GM12872 (cell line): ENCODE measurements at regions not wholly inside any gene's neighbourhood (a gene's known extent, or its start where the extent isn't known, plus 50 kb on each side); places are given as distances from the start of the nearest gene placed in this dataset.

Source experiments
- TF ChIP-seq, protein P1 (sequence below): IDR thresholded peaks from 3 replicates; pipeline ENCODE4 v1.5.1; 2011; ENCODE audit warnings: low read depth, mild to moderate bottlenecking, low read length, moderate library complexity; ENCODE audit not compliant: insufficient read depth

DNA sequence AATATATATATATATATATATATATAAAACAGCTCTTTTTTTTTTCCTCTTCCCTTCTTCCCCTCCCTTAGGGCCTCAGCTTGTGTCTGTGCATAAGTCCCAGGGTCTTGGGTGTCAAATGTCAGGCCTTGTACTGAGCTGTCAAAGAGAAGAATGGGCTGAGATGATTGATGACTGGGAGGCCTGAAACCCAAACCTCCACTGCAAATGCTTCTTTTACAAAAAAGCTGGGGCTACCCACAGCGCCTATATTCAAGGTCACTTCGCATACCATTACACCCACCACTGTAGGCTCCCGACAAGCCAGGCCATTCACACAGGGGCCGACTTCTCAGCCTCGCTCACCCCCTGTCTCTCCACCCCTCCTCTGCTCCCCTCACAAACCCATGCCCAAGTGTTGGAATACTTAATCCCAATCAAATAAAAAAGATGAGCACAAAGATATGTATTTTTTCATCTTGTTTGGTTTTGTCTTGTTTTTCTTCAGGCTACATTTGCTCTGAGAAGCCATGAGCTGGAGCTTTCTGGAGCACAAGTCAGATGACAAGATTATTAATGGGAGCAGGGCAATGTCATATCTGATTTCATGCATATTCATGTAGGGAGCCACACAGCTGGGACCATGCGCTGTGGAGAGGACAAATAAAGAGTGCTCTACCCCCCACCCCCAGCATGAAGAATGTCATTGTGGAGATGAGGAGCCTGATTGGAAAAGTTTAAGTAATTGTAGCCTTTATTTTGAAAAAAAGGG lies 614.4 kb upstream of the NR2F2 start:
- TF ChIP-seq, protein P1, sequence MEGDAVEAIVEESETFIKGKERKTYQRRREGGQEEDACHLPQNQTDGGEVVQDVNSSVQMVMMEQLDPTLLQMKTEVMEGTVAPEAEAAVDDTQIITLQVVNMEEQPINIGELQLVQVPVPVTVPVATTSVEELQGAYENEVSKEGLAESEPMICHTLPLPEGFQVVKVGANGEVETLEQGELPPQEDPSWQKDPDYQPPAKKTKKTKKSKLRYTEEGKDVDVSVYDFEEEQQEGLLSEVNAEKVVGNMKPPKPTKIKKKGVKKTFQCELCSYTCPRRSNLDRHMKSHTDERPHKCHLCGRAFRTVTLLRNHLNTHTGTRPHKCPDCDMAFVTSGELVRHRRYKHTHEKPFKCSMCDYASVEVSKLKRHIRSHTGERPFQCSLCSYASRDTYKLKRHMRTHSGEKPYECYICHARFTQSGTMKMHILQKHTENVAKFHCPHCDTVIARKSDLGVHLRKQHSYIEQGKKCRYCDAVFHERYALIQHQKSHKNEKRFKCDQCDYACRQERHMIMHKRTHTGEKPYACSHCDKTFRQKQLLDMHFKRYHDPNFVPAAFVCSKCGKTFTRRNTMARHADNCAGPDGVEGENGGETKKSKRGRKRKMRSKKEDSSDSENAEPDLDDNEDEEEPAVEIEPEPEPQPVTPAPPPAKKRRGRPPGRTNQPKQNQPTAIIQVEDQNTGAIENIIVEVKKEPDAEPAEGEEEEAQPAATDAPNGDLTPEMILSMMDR: no peak

DNA sequence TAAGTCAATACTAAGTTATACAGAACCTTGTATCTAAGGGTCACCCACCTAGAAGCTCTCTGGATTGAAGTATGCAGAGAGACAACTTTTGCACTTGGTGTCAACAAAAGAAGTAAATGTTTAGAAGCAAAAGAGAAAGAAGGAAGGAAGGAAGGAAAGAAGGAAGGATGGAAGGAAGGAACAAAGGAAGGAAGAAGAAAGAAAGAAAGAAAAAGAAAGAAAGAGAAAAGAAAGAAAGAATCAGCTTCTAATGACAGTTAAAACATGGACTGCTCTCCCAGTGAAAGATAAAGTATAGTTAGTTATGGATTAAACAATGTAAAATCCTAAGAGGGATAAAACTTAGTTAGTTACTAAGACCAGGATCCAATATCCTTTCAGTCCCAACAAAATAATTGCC lies 613.8 kb upstream of the NR2F2 start:
- TF ChIP-seq, protein P1: no peak

DNA sequence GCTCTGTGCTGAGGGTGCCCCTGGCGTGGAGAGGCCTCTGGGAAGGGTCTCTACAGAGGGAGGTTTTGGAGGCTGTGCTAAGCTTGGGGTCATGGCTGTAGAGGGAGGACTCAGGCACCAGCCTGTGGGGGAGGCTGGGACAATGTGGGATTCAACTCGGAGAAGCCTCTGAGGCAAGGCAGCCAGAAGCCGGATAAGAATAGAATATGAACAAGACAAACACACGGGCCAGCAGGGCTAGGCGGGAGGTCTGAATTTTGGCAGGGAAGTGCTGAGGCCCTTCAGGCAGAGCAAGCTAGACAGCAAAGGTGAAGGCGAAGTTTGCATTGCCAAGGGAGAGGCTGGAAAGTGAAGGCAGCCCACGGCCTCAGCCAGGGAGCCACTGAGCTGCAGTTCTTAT lies 612.1 kb upstream of the NR2F2 start:
- TF ChIP-seq, protein P1: no peak

DNA sequence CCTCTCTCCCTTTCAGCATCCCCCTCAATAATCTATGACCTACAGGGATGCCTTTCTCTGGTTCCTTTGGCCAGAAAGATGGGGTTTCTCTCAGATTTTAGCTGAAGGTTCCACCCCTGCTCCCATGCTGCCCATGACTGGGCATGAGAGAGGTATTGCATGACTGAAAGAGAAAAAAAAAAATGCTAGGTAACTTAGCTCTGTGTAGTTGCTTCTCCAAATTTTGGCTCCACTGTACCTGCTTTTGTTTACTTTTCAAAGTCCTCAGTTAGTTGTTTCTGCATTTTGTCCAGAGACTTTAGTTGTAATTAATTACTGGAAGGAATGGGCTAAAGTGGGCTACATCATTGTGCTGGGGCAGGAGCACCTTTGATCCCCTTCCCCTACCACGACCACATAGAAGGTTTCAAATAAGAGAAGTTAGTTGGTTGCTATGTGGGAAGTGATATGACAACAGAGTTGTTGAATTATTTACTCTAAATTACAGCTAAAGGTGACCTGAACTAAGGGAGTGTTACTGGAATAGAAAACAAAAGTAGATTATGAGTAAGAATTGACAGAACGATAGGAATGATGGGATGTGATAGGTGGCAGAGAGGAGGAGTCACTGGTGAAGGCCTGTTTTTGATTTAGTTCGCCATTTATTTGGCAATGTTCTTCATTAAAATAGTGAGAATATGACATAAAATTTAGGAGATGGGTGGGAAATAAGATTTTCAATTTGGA lies 605.4 kb upstream of the NR2F2 start:
- TF ChIP-seq, protein P1: no peak

DNA sequence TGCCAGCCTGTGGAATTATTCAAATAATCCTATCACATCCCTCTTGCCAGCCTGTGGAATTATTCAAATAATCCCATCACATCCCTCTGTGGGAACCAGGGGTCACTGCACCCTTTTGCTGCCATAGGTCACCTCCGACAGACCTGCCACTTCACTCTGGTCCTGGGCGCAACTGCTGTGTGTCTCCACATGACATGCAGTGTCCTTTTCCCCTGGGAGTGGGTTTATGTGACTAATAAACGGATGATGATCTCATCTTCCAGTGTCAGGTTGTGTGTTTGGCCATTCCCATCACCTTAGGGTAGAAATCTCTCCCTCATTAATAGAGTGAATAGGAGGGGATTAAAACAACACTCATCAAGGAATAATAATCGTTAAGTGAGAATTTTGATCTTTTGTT lies 603.6 kb upstream of the NR2F2 start:
- TF ChIP-seq, protein P1: no peak

DNA sequence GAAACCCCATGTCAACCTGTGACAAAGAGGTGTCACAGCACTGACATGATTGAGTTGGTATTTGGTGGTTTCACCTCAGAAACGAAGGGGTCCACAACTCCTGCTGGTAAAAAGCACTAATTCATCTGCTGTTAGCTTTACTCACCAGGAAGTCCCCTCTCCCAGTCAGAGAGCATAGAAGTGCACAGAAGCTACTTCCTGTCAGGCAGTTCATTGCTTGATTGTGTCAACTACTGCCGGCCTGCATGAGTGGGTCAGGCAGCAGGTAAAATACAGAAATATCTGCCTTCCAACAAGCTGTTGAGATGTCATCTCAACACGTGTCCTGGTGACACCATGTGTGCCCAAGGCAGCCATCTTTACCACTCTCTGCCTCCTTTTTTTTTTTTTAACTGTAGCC lies 596.6 kb upstream of the NR2F2 start:
- TF ChIP-seq, protein P1: no peak

DNA sequence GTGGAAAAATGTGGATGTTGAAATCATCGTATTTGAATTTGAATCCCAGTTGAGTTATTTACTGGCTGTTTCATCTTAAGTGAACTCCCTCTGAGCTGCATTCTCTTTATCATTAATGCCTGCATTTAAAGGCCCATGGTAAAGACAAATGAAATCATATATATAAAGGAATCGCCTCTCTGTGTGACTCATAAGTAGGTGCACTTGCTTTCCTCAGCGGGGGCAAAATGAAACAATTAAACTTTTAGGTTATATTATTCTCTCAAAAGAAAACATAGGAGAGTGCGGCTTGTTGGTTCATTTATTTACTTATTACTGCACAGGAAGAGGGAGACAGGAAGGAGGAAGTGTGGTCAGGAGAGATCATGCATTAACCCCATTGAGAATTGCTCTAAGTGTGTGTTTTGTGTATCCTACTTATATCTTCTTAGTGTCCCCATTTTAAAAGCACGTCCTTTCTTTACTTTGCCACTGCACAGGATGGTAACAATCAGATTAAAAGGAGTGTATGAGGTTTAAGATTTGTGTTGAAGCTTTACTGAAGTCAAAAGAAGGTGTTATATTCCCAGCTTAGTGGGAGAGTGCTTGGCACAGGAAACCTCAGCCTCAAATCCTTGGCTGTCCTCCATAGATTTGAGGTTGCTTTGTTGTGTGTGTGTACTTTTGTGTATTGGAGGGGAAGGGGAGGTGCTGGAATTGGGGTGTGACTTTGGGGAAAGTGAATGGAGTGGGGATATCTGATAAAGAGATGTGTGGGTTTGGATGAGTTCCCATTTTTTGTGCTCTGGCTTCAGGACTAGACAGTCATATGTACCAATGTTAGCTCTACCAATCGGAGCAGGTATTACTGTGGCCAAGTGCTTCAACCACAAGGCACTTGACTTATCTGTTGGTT lies 595.8 kb upstream of the NR2F2 start:
- TF ChIP-seq, protein P1: no peak
